HG02884 (cell line): ENCODE measurements at regions not wholly inside any gene's neighbourhood (a gene's known extent, or its start where the extent isn't known, plus 50 kb on each side); places are given as distances from the start of the nearest gene placed in this dataset.

ENCODE experiments used
- ATAC-seq: cut with Tn5 transposase; IDR thresholded peaks from one replicate; pipeline ENCODE4 v1.9.1; 2021; ENCODE audit warnings: mild to moderate bottlenecking, moderate library complexity; ENCODE audit not compliant: unreplicated experiment

- no peak for ATAC-seq
Observed at GRCh38 chr2:158009399-158009798, 92.3 kb upstream of the UPP2 start.

GRCh38 chr2:158006961-158007719 is 94.5 kb upstream of the UPP2 start:
- ATAC-seq: no peak

- no peak for ATAC-seq
Observed at GRCh38 chr2:158004126-158004764, 97.4 kb upstream of the UPP2 start.

DNA sequence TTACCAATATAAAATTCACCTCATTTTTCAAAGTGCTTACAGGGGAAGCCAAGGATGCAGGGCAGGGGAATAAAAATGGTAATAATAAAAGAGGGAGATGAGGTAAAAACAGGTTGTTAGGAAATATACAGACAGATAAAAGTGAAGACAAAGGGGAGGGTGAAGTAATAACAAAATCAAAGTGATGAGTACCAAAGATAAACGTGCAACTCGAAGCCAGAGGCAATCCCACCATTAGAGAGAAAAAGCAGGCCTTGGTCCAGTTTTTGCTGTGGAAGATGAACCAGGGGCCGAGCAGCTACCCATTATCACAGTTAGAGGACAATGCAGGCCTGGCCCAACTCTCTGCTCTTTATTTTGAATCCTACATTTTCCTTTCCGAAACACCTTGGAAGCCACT is 99.6 kb upstream of the UPP2 start:
- no peak for ATAC-seq

DNA sequence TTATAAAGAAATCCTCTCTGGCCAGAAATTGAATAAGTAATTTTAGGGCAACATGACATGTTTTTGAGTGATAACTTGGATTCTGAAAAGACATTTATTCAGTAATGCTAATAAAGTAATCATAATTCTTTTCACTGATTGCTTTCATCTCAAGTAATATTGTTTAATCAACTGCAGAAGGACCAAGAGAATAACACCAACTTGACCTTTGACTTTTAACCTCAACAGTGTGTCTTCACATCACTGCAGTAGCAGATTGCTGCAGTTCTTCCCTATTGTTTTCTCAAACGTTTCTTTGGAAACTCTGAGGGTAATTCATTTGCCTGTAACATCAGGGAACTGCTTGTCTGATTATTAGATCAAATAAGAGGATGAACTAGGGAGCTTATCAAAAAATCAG is 104.9 kb upstream of the UPP2 start:
- ATAC-seq: no peak

GRCh38 chr2:157995117-157995516 is 106.6 kb upstream of the UPP2 start:
- no peak for ATAC-seq

GRCh38 chr2:157991932-157992331 is 109.7 kb upstream of the UPP2 start:
- ATAC-seq: no peak

- no peak for ATAC-seq
Observed at GRCh38 chr2:157990173-157990572, 111.5 kb upstream of the UPP2 start.

GRCh38 chr2:157989227-157989626 is 112.4 kb upstream of the UPP2 start:
- ATAC-seq: no peak

DNA sequence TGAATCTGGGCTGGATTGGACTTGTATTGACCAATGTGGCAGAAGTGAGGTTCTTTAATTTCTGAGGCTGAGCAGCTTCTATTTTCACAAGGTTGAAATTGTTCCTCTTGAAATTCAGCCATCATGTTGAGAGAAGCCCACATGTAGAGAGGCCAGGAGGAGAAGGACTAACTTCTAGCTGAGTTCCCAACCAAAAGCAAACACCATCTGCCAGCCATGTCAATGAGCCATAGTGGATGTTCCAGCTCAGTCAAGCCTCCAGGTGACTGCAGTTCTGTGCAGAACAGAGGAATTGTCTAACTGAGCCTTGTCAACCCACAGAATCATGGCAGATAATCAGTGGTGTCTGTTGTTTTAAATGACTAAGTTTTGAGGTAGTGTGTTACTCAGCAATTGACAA is 110.6 kb upstream of the ACVR1 start:
- no peak for ATAC-seq

DNA sequence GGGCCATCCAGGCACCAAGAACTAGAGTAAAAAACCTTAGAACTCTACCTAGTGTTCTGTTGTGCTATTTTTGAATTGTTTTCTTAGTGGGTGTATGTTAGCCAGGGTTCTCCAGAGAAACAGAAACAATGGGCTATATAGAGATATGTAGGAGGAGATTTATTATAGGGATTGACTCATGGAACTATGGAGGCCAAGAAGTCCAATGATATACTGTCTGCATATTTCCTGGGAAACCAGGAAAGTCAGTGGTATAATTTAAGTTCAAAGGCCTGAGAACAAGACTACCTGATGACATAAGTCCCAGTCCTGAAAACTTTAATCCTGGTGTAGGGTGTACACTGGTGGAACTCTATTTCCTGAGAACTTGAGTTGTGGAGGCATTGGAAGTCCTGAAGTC is 108.7 kb upstream of the ACVR1 start:
- no peak for ATAC-seq

GRCh38 chr2:157980020-157980419 is 103.9 kb upstream of the ACVR1 start:
- no peak for ATAC-seq

DNA sequence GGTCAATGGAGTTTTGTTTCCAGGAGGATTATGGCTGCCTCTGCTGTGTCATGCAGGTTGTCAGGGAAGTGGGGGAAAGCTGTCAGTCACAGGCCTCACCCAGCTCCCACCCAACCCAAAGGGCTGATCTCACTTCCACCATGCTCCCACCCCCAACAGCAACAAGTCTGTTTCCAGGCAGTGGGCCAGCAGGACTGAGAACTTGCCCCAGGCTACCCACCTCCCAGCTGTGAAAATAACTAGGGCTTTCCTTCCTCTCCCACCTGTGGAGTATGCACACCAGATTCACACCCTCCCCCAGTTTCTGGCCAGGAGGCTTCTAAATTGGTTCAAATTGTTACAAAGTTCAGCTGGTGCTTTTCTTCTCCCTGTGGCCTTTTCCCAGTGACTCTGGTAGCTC is 95.6 kb upstream of the ACVR1 start:
- no peak for ATAC-seq

DNA sequence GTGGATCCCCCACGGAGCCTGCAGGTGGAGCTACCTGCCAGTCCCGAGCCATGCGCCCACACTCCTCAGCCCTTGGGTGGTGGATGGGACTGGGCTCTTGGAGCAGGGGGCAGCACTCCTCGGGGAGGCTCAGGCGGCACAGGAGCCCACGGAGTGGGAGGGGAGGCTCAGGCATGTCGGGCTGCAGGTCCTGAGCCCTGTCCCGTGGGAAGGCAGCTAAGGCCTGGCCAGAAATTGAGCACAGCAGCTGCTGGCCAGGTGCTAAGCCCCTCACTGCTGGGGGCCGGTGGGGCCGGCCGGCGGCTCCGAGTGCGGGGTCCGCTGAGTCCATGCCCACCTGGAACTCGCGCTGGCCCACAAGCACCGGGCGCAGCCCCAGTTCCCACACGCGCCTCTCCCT is 91.7 kb upstream of the ACVR1 start:
- ATAC-seq: no peak

- no peak for ATAC-seq
Observed at GRCh38 chr2:157959249-157959648, 83.1 kb upstream of the ACVR1 start.

GRCh38 chr2:157957596-157957995 is 81.5 kb upstream of the ACVR1 start:
- no peak for ATAC-seq

GRCh38 chr2:157952558-157952957 is 76.4 kb upstream of the ACVR1 start:
- ATAC-seq: no peak

GRCh38 chr2:157948856-157949255 is 72.7 kb upstream of the ACVR1 start:
- ATAC-seq: no peak

GRCh38 chr2:157946919-157947557 is 70.9 kb upstream of the ACVR1 start:
- no peak for ATAC-seq

DNA sequence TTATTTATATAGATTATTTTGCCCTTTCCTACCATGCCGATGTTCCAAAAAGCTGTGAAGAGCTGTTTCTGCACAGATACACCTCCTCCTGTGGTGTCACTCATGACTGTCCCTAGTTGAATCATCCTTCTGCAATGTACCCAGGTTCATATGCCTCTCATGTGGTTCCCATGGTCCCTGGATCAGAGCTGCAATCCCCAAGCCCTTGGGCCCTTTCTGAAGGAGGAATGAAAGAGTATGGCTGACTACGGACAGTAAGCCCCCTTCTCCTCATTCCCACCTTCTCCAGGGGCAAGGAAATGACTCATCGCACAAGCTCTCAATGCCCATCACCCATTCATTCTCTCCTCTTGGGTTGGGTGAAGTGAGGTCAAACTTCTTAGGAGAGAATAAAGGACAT is 63.9 kb upstream of the ACVR1 start:
- ATAC-seq: no peak

DNA sequence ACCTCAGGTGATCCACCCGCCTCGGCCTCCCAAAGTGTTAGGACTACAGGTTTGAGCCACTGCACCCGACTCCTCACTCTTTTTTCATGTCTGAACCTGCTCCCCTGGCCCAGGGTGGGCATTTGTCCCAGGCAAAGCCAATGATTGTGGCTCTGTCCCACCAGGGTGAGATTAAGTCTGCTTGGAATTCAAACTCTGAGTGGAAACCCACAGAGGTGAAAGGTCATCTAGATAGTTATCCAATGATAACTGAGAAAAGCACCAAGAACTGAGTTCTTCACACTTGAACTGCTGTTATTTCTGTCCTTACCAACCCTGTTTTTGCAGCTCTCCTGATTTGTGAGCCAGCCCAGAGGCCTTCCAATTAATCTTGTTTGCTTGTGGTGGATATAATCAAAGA is 62.4 kb upstream of the ACVR1 start:
- ATAC-seq: no peak

DNA sequence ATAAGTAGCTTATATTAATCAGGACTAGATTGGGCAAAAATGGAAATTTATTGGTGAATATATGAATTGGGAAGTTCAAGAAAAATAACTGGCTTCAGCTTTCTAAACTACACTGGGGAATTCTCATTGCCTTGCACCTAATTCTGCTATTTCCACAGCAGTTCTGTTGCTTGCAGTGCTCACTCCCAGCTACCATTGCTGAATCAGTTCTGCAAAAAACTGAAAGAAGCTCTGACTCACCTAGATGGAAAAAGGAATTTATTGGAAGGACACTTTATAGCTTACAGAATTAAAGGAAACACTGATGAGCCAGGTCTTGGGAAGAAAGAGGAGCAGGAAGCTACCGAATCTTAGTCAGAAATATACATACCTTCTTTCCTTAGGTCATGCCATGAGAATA is 60.3 kb upstream of the ACVR1 start:
- no peak for ATAC-seq
